ENCODE measurements at regions not wholly inside any gene's neighbourhood (a gene's known extent, or its start where the extent isn't known, plus 50 kb on each side); places are given as distances from the start of the nearest gene placed in this dataset.

- DNase-seq (ENCODE audit: low read depth, low spot score): no peak
- Histone ChIP-seq H3K36me3 (ENCODE audit: insufficient read depth, low read length) (no peaks in the 10 kb centered on the region), H3K27ac (no peak overlapping the region), H3K9ac (ENCODE audit: insufficient read length) (no peak overlapping the region), H3K9me3 (ENCODE audit: low read depth, low read length) (no peaks in the 10 kb centered on the region), H3K4me3 (no peak overlapping the region)
- TF ChIP-seq EZH2 (IDR thresholded peaks at IDR 0.05): no peak
- TF ChIP-seq POLR2AphosphoS5 (IDR thresholded peaks at IDR 0.05; ENCODE audit: borderline replicate concordance, low read depth, low read length): no peak
- no peak for TF ChIP-seq FOXP2 (optimal IDR thresholded peaks at IDR 0.05; ENCODE audit: control extremely low read depth, extremely low read length, insufficient read depth)
Observed at GRCh38 chr5:81879936-81880335, 91.9 kb upstream of the ATG10 start.

- no peak overlapping the region for H3K27ac ChIP-seq
- H3K4me3 ChIP-seq: no peak overlapping the region
- H3K9ac ChIP-seq (ENCODE audit: insufficient read length): no peak overlapping the region
- H3K9me3 ChIP-seq (ENCODE audit: low read depth, low read length): no peaks in the 10 kb centered on the region
- H3K36me3 ChIP-seq (ENCODE audit: insufficient read depth, low read length): no peaks in the 10 kb centered on the region
- no peak for DNase-seq (ENCODE audit: low read depth, low spot score)
- no peak for TF ChIP-seq FOXP2 (optimal IDR thresholded peaks at IDR 0.05; ENCODE audit: control extremely low read depth, extremely low read length, insufficient read depth)
- TF ChIP-seq EZH2 (IDR thresholded peaks at IDR 0.05): no peak
- TF ChIP-seq POLR2AphosphoS5 (IDR thresholded peaks at IDR 0.05; ENCODE audit: borderline replicate concordance, low read depth, low read length): no peak
Observed at GRCh38 chr5:81878333-81878732, 93.5 kb upstream of the ATG10 start.

GRCh38 chr5:81866994-81867393 lies 104.8 kb upstream of the ATG10 start:
- H3K4me3 ChIP-seq: no peak overlapping the region
- TF ChIP-seq POLR2AphosphoS5 (IDR thresholded peaks at IDR 0.05; ENCODE audit: borderline replicate concordance, low read depth, low read length) (no peak), EZH2 (IDR thresholded peaks at IDR 0.05) (no peak), FOXP2 (optimal IDR thresholded peaks at IDR 0.05; ENCODE audit: control extremely low read depth, extremely low read length, insufficient read depth) (no peak)
- no peak overlapping the region for H3K27ac ChIP-seq
- no peaks in the 10 kb centered on the region for H3K36me3 ChIP-seq (ENCODE audit: insufficient read depth, low read length)
- H3K9ac ChIP-seq (ENCODE audit: insufficient read length): no peak overlapping the region
- DNase-seq (ENCODE audit: low read depth, low spot score): no peak
- H3K9me3 ChIP-seq (ENCODE audit: low read depth, low read length): no peaks in the 10 kb centered on the region

- H3K27ac ChIP-seq: no peak overlapping the region
- no peak for DNase-seq (ENCODE audit: low read depth, low spot score)
- H3K4me3 ChIP-seq: no peak overlapping the region
- H3K36me3 ChIP-seq (ENCODE audit: insufficient read depth, low read length): no peaks in the 10 kb centered on the region
- no peak overlapping the region for H3K9ac ChIP-seq (ENCODE audit: insufficient read length)
- no peaks in the 10 kb centered on the region for H3K9me3 ChIP-seq (ENCODE audit: low read depth, low read length)
- TF ChIP-seq POLR2AphosphoS5 (IDR thresholded peaks at IDR 0.05; ENCODE audit: borderline replicate concordance, low read depth, low read length) (no peak), EZH2 (IDR thresholded peaks at IDR 0.05) (no peak), FOXP2 (optimal IDR thresholded peaks at IDR 0.05; ENCODE audit: control extremely low read depth, extremely low read length, insufficient read depth) (no peak)
Observed at GRCh38 chr5:81860778-81861177, 109.9 kb upstream of the SSBP2 start.

- H3K4me3 ChIP-seq: no peak overlapping the region
- TF ChIP-seq POLR2AphosphoS5 (IDR thresholded peaks at IDR 0.05; ENCODE audit: borderline replicate concordance, low read depth, low read length): no peak
- no peak for TF ChIP-seq EZH2 (IDR thresholded peaks at IDR 0.05)
- no peak for TF ChIP-seq FOXP2 (optimal IDR thresholded peaks at IDR 0.05; ENCODE audit: control extremely low read depth, extremely low read length, insufficient read depth)
- no peaks in the 10 kb centered on the region for H3K36me3 ChIP-seq (ENCODE audit: insufficient read depth, low read length)
Observed at GRCh38 chr5:81859624-81860023, 108.7 kb upstream of the SSBP2 start.

GRCh38 chr5:81856948-81857928 lies 106.3 kb upstream of the SSBP2 start:
- H3K27ac ChIP-seq: peak overlapping the region; percentile 43; the same call in 1 of the 2 replicates
- H3K4me3 ChIP-seq: no peak overlapping the region
- H3K9ac ChIP-seq (ENCODE audit: insufficient read length): no peak overlapping the region
- no peak for DNase-seq (ENCODE audit: low read depth, low spot score)
- no peaks in the 10 kb centered on the region for H3K9me3 ChIP-seq (ENCODE audit: low read depth, low read length)
- H3K36me3 ChIP-seq (ENCODE audit: insufficient read depth, low read length): no peaks in the 10 kb centered on the region
- TF ChIP-seq EZH2 (IDR thresholded peaks at IDR 0.05) (no peak), FOXP2 (optimal IDR thresholded peaks at IDR 0.05; ENCODE audit: control extremely low read depth, extremely low read length, insufficient read depth) (no peak), POLR2AphosphoS5 (IDR thresholded peaks at IDR 0.05; ENCODE audit: borderline replicate concordance, low read depth, low read length) (no peak)

More at GRCh38 chr5:81859624-81860023, 108.7 kb upstream of the SSBP2 start:
- Histone ChIP-seq H3K27ac (no peak overlapping the region), H3K9ac (ENCODE audit: insufficient read length) (no peak overlapping the region), H3K9me3 (ENCODE audit: low read depth, low read length) (no peaks in the 10 kb centered on the region)
- no peak for DNase-seq (ENCODE audit: low read depth, low spot score)

GRCh38 chr5:81855591-81855990 lies 104.7 kb upstream of the SSBP2 start:
- H3K36me3 ChIP-seq (ENCODE audit: insufficient read depth, low read length): no peaks in the 10 kb centered on the region
- peak overlapping the region; percentile 74 for H3K4me3 ChIP-seq
- no peaks in the 10 kb centered on the region for H3K9me3 ChIP-seq (ENCODE audit: low read depth, low read length)
- DNase-seq (ENCODE audit: low read depth, low spot score): no peak
- H3K27ac ChIP-seq: peak overlapping the region; percentile 97
- no peak for TF ChIP-seq POLR2AphosphoS5 (IDR thresholded peaks at IDR 0.05; ENCODE audit: borderline replicate concordance, low read depth, low read length)
- no peak for TF ChIP-seq EZH2 (IDR thresholded peaks at IDR 0.05)
- no peak for TF ChIP-seq FOXP2 (optimal IDR thresholded peaks at IDR 0.05; ENCODE audit: control extremely low read depth, extremely low read length, insufficient read depth)
- peak overlapping the region; percentile 71 for H3K9ac ChIP-seq (ENCODE audit: insufficient read length)

GRCh38 chr5:81854915-81855314 lies 104.0 kb upstream of the SSBP2 start:
- peak overlapping the region; percentile 97 for H3K27ac ChIP-seq
- H3K9ac ChIP-seq (ENCODE audit: insufficient read length): peak overlapping the region; percentile 71

More at GRCh38 chr5:81854915-81855314, 104.0 kb upstream of the SSBP2 start:
- no peak for TF ChIP-seq FOXP2 (optimal IDR thresholded peaks at IDR 0.05; ENCODE audit: control extremely low read depth, extremely low read length, insufficient read depth)
- TF ChIP-seq EZH2 (IDR thresholded peaks at IDR 0.05): no peak
- no peak for TF ChIP-seq POLR2AphosphoS5 (IDR thresholded peaks at IDR 0.05; ENCODE audit: borderline replicate concordance, low read depth, low read length)
- Histone ChIP-seq H3K36me3 (ENCODE audit: insufficient read depth, low read length) (no peaks in the 10 kb centered on the region), H3K9me3 (ENCODE audit: low read depth, low read length) (no peaks in the 10 kb centered on the region), H3K4me3 (peak overlapping the region; percentile 74)
- DNase-seq (ENCODE audit: low read depth, low spot score): no peak
